H1 (cell line): ENCODE measurements at regions not wholly inside any gene's neighbourhood (a gene's known extent, or its start where the extent isn't known, plus 50 kb on each side); places are given as distances from the start of the nearest gene placed in this dataset.

Experiments
- CEBPB ChIP-seq: IDR thresholded peaks from 2 replicates; pipeline ENCODE4 v1.6.1; 2012; ENCODE audit warnings: low read depth, low read length
- CHD2 ChIP-seq: IDR thresholded peaks from 2 replicates; pipeline ENCODE4 v1.6.1; 2012; ENCODE audit warnings: low read length, improper control_type of control experiment
- POLR2A ChIP-seq, 2 experiments: IDR thresholded peaks; 1 replicate in 1 of 2; 2 replicates in 1 of 2; pipeline ENCODE4 v1.6.1; 2011; ENCODE audit warnings: low read depth in 2 of 2, low read length in 2 of 2, mild to moderate bottlenecking in 2 of 2; ENCODE audit errors: control extremely low read depth in 1 of 2
- TF ChIP-seq, protein P1 (sequence below): IDR thresholded peaks from 2 replicates; pipeline ENCODE4 v1.6.1; 2012; ENCODE audit warnings: inconsistent platforms
- TF ChIP-seq, protein P2 (sequence below), 3 experiments: IDR thresholded peaks; 1 replicate in 2 of 3; 2 replicates in 1 of 3; pipeline versions ENCODE4 v1.5.1 to v1.6.1; 2011; ENCODE audit warnings: low read length in 3 of 3, mild to moderate bottlenecking in 3 of 3, inconsistent platforms in 2 of 3, low read depth in 1 of 3, moderate library complexity in 1 of 3; ENCODE audit not compliant: insufficient read depth in 1 of 3; ENCODE audit errors: control extremely low read depth in 1 of 3

DNA sequence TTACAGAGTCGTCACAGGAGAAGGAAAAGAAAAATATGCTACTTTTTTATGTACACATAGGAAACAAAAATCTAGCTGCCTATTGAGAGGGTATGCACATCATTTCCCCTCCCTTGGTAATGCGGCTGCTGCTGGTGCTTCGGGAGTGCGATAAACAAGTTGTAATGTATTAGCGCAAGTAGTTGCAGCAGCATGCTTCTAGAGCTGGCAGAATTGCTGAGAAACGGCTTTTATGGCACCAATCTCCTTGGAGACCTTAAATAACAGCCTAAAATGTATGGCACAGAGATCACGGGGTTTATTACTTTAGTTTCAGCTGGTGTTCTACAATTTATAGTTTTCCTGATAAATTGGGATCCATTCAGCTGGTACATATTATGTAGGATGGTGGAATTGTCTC lies 447.6 kb upstream of the TMPO start:
- TF ChIP-seq POLR2A (IDR thresholded peaks at IDR 0.05; ENCODE audit: control extremely low read depth in 1 of 2, low read depth in 2 of 2, low read length in 2 of 2) (no peak), CHD2 (no peak), CEBPB (no peak)
- TF ChIP-seq, protein P1, sequence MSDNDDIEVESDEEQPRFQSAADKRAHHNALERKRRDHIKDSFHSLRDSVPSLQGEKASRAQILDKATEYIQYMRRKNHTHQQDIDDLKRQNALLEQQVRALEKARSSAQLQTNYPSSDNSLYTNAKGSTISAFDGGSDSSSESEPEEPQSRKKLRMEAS = no peak
- TF ChIP-seq, protein P2, sequence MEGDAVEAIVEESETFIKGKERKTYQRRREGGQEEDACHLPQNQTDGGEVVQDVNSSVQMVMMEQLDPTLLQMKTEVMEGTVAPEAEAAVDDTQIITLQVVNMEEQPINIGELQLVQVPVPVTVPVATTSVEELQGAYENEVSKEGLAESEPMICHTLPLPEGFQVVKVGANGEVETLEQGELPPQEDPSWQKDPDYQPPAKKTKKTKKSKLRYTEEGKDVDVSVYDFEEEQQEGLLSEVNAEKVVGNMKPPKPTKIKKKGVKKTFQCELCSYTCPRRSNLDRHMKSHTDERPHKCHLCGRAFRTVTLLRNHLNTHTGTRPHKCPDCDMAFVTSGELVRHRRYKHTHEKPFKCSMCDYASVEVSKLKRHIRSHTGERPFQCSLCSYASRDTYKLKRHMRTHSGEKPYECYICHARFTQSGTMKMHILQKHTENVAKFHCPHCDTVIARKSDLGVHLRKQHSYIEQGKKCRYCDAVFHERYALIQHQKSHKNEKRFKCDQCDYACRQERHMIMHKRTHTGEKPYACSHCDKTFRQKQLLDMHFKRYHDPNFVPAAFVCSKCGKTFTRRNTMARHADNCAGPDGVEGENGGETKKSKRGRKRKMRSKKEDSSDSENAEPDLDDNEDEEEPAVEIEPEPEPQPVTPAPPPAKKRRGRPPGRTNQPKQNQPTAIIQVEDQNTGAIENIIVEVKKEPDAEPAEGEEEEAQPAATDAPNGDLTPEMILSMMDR (IDR thresholded peaks at IDR 0.05; ENCODE audit: control extremely low read depth in 1 of 3, insufficient read depth in 1 of 3, low read depth in 1 of 3, low read length in 3 of 3) = no peak
